ENCODE measurements at regions not wholly inside any gene's neighbourhood (a gene's known extent, or its start where the extent isn't known, plus 50 kb on each side); places are given as distances from the start of the nearest gene placed in this dataset.

DNA sequence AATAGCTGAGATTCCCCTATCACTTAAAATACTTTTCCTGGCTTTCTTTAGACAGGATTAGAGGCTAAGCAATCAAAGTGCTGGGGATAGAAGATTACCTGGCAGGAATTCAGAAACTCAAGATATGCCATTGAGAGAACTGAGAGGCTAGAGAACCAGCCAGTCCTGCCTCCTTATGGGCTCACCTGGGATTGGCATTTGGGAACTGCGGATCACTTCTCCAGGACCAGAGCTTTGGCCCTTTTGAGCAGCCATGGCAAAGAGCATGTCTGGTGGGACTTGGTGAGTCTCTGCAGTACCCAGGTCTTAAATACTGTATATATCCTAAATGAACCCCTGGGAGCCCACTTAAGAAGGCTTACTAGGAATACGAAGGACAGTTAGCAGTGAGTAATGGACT, 399.1 kb downstream of the BTBD3 start:
- ChIA-PET CTCF (no interaction called here), POLR2A (no interaction called here)
- intact Hi-C loops (cut with micrococcal nuclease): no loop called here
- Histone ChIP-seq H3K4me1 (ENCODE audit: control insufficient read depth in 2 of 2, insufficient read depth in 2 of 2, low read length in 2 of 2) (no peaks in the 10 kb centered on the region), H3K36me3 (ENCODE audit: control insufficient read depth in 2 of 3, insufficient read depth in 3 of 3, low read length in 3 of 3) (no peaks in the 10 kb centered on the region), H3K27me3 (ENCODE audit: control insufficient read depth in 2 of 2, insufficient read depth in 2 of 2, low read length in 2 of 2) (no peaks in the 10 kb centered on the region), H3K9me3 (ENCODE audit: control insufficient read depth in 2 of 3, low read length in 3 of 3) (no peaks in the 10 kb centered on the region), H3K4me3 (ENCODE audit: low read length) (no peak overlapping the region), H3K27ac (ENCODE audit: low read depth, low read length) (no peak overlapping the region)
- Mint-ChIP-seq H3K4me1 (no peaks in the 10 kb centered on the region), H3K27me3 (no peaks in the 10 kb centered on the region), H3K9me3 (peaks cover 0 to 14% (median 3%) of the 10 kb centered on the region in 11 donors), H3K27ac (no peak overlapping the region), H3K36me3 (no peaks in the 10 kb centered on the region), H3K4me3 (no peak overlapping the region)
- ATAC-seq (no peak), DNase-seq (no peak)

GRCh38 chr20:12317433-12317832, 399.7 kb downstream of the BTBD3 start:
- H3K4me1 ChIP-seq (ENCODE audit: control insufficient read depth in 2 of 2, insufficient read depth in 2 of 2, low read length in 2 of 2): no peaks in the 10 kb centered on the region
- Mint-ChIP-seq H3K4me1 (no peaks in the 10 kb centered on the region), H3K27me3 (no peaks in the 10 kb centered on the region), H3K36me3 (no peaks in the 10 kb centered on the region), H3K4me3 (no peak overlapping the region), H3K9me3 (peaks cover 0 to 14% (median 3%) of the 10 kb centered on the region in 11 donors), H3K27ac (no peak overlapping the region)
- no peaks in the 10 kb centered on the region for H3K9me3 ChIP-seq (ENCODE audit: control insufficient read depth in 2 of 3, low read length in 3 of 3)
- H3K27ac ChIP-seq (ENCODE audit: low read depth, low read length): no peak overlapping the region
- POLR2A ChIA-PET: no interaction called here
- H3K36me3 ChIP-seq (ENCODE audit: control insufficient read depth in 2 of 3, insufficient read depth in 3 of 3, low read length in 3 of 3): no peaks in the 10 kb centered on the region
- intact Hi-C loops (cut with micrococcal nuclease): no loop called here
- no peak for ATAC-seq
- DNase-seq: no peak
- no peaks in the 10 kb centered on the region for H3K27me3 ChIP-seq (ENCODE audit: control insufficient read depth in 2 of 2, insufficient read depth in 2 of 2, low read length in 2 of 2)
- CTCF ChIA-PET: no interaction called here
- no peak overlapping the region for H3K4me3 ChIP-seq (ENCODE audit: low read length)

GRCh38 chr20:12318043-12318442, 400.4 kb downstream of the BTBD3 start:
- no peaks in the 10 kb centered on the region for H3K27me3 Mint-ChIP-seq
- no peaks in the 10 kb centered on the region for H3K27me3 ChIP-seq (ENCODE audit: control insufficient read depth in 2 of 2, insufficient read depth in 2 of 2, low read length in 2 of 2)
- no peaks in the 10 kb centered on the region for H3K36me3 Mint-ChIP-seq
- intact Hi-C loops (cut with micrococcal nuclease): no loop called here
- no peak overlapping the region for H3K4me3 Mint-ChIP-seq
- CTCF ChIA-PET: no interaction called here
- H3K4me1 Mint-ChIP-seq: no peaks in the 10 kb centered on the region
- no peak overlapping the region for H3K4me3 ChIP-seq (ENCODE audit: low read length)
- H3K4me1 ChIP-seq (ENCODE audit: control insufficient read depth in 2 of 2, insufficient read depth in 2 of 2, low read length in 2 of 2): no peaks in the 10 kb centered on the region
- peaks cover 0 to 14% (median 3%) of the 10 kb centered on the region in 11 donors for H3K9me3 Mint-ChIP-seq
- H3K36me3 ChIP-seq (ENCODE audit: control insufficient read depth in 2 of 3, insufficient read depth in 3 of 3, low read length in 3 of 3): no peaks in the 10 kb centered on the region
- no peak overlapping the region for H3K27ac Mint-ChIP-seq
- no peaks in the 10 kb centered on the region for H3K9me3 ChIP-seq (ENCODE audit: control insufficient read depth in 2 of 3, low read length in 3 of 3)
- no peak for ATAC-seq
- H3K27ac ChIP-seq (ENCODE audit: low read depth, low read length): no peak overlapping the region
- no peak for DNase-seq
- POLR2A ChIA-PET: no interaction called here

GRCh38 chr20:12321736-12322135, 404.0 kb downstream of the BTBD3 start:
- ATAC-seq (no peak), DNase-seq (no peak)
- Histone ChIP-seq H3K4me3 (ENCODE audit: low read length) (no peak overlapping the region), H3K4me1 (ENCODE audit: control insufficient read depth in 2 of 2, insufficient read depth in 2 of 2, low read length in 2 of 2) (no peaks in the 10 kb centered on the region), H3K27ac (ENCODE audit: low read depth, low read length) (no peak overlapping the region), H3K36me3 (ENCODE audit: control insufficient read depth in 2 of 3, insufficient read depth in 3 of 3, low read length in 3 of 3) (no peaks in the 10 kb centered on the region), H3K9me3 (ENCODE audit: control insufficient read depth in 2 of 3, low read length in 3 of 3) (no peaks in the 10 kb centered on the region), H3K27me3 (ENCODE audit: control insufficient read depth in 2 of 2, insufficient read depth in 2 of 2, low read length in 2 of 2) (no peaks in the 10 kb centered on the region)
- Mint-ChIP-seq H3K27me3 (no peaks in the 10 kb centered on the region), H3K4me1 (no peaks in the 10 kb centered on the region), H3K9me3 (peaks cover 0 to 14% (median 4%) of the 10 kb centered on the region in 11 donors), H3K27ac (no peak overlapping the region), H3K36me3 (no peaks in the 10 kb centered on the region), H3K4me3 (no peak overlapping the region)
- ChIA-PET POLR2A (no interaction called here), CTCF (interaction anchor here (0.6 kb wide), 1 partner anchor 643 kb away, joined by 3 read pairs; no protein-coding TSS in a partner anchor)
- intact Hi-C loops (cut with micrococcal nuclease): no loop called here

- intact Hi-C loops (cut with micrococcal nuclease): no loop called here
- ATAC-seq: no peak
- H3K4me3 ChIP-seq (ENCODE audit: low read length): no peak overlapping the region
- no peak overlapping the region for H3K27ac ChIP-seq (ENCODE audit: low read depth, low read length)
- H3K27me3 Mint-ChIP-seq: no peaks in the 10 kb centered on the region
- ChIA-PET POLR2A (no interaction called here), CTCF (no interaction called here)
- no peaks in the 10 kb centered on the region for H3K36me3 Mint-ChIP-seq
- no peak overlapping the region for H3K4me3 Mint-ChIP-seq
- H3K27ac Mint-ChIP-seq: no peak overlapping the region
- H3K9me3 ChIP-seq (ENCODE audit: control insufficient read depth in 2 of 3, low read length in 3 of 3): no peaks in the 10 kb centered on the region
- H3K4me1 ChIP-seq (ENCODE audit: control insufficient read depth in 2 of 2, insufficient read depth in 2 of 2, low read length in 2 of 2): no peaks in the 10 kb centered on the region
- H3K4me1 Mint-ChIP-seq: no peaks in the 10 kb centered on the region
- no peak for DNase-seq
- H3K36me3 ChIP-seq (ENCODE audit: control insufficient read depth in 2 of 3, insufficient read depth in 3 of 3, low read length in 3 of 3): no peaks in the 10 kb centered on the region
- peaks cover 0 to 20% (median 8%) of the 10 kb centered on the region in 11 donors for H3K9me3 Mint-ChIP-seq
- no peaks in the 10 kb centered on the region for H3K27me3 ChIP-seq (ENCODE audit: control insufficient read depth in 2 of 2, insufficient read depth in 2 of 2, low read length in 2 of 2)
These were observed 409.5 kb downstream of the BTBD3 start for GRCh38 chr20:12327205-12327604.

DNA sequence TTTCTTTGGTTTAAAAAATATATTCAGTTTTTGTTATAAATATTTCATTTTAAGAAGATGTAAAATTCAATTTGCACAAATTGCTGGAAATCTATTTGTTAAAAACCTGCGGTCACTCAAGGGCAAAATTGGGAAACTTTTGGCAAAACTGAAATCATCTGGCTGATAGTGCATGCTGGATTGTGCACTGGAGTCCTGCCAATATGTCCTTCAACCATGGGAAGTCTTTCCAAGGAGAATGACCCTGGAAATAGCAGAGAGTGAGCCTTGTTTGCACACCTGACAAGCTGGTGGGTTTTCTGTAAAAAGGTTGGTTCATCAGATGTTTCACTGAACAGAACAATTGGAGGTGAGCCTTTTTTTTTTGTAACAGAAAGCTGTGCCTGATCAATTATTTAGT, 413.5 kb downstream of the BTBD3 start:
- H3K27ac Mint-ChIP-seq: no peak overlapping the region
- no peak for ATAC-seq
- Histone ChIP-seq H3K4me1 (ENCODE audit: control insufficient read depth in 2 of 2, insufficient read depth in 2 of 2, low read length in 2 of 2) (no peaks in the 10 kb centered on the region), H3K9me3 (ENCODE audit: control insufficient read depth in 2 of 3, low read length in 3 of 3) (no peaks in the 10 kb centered on the region), H3K36me3 (ENCODE audit: control insufficient read depth in 2 of 3, insufficient read depth in 3 of 3, low read length in 3 of 3) (no peaks in the 10 kb centered on the region), H3K27me3 (ENCODE audit: control insufficient read depth in 2 of 2, insufficient read depth in 2 of 2, low read length in 2 of 2) (no peaks in the 10 kb centered on the region), H3K27ac (ENCODE audit: low read depth, low read length) (no peak overlapping the region), H3K4me3 (ENCODE audit: low read length) (no peak overlapping the region)
- ChIA-PET CTCF (no interaction called here), POLR2A (no interaction called here)
- no peak for DNase-seq
- peaks cover 0 to 28% (median 8%) of the 10 kb centered on the region in 11 donors for H3K9me3 Mint-ChIP-seq
- no peak overlapping the region for H3K4me3 Mint-ChIP-seq
- H3K4me1 Mint-ChIP-seq: no peaks in the 10 kb centered on the region
- no peaks in the 10 kb centered on the region for H3K36me3 Mint-ChIP-seq
- no peaks in the 10 kb centered on the region for H3K27me3 Mint-ChIP-seq
- intact Hi-C loops (cut with micrococcal nuclease): no loop called here

GRCh38 chr20:12337601-12338000, 419.9 kb downstream of the BTBD3 start:
- intact Hi-C loops (cut with micrococcal nuclease): no loop called here
- ATAC-seq: no peak
- Mint-ChIP-seq H3K27me3 (no peaks in the 10 kb centered on the region), H3K4me1 (peaks cover 0 to 2% (median 0%) of the 10 kb centered on the region in 7 donors), H3K36me3 (peaks cover 0 to 5% (median 0%) of the 10 kb centered on the region in 5 donors), H3K4me3 (no peak overlapping the region), H3K9me3 (peaks cover 2 to 25% (median 10%) of the 10 kb centered on the region in 11 donors), H3K27ac (no peak overlapping the region)
- no peaks in the 10 kb centered on the region for H3K9me3 ChIP-seq (ENCODE audit: control insufficient read depth in 2 of 3, low read length in 3 of 3)
- no peak overlapping the region for H3K4me3 ChIP-seq (ENCODE audit: low read length)
- CTCF ChIA-PET: no interaction called here
- no peak for DNase-seq
- no peaks in the 10 kb centered on the region for H3K27me3 ChIP-seq (ENCODE audit: control insufficient read depth in 2 of 2, insufficient read depth in 2 of 2, low read length in 2 of 2)
- no peaks in the 10 kb centered on the region for H3K36me3 ChIP-seq (ENCODE audit: control insufficient read depth in 2 of 3, insufficient read depth in 3 of 3, low read length in 3 of 3)
- no peaks in the 10 kb centered on the region for H3K4me1 ChIP-seq (ENCODE audit: control insufficient read depth in 2 of 2, insufficient read depth in 2 of 2, low read length in 2 of 2)
- no peak overlapping the region for H3K27ac ChIP-seq (ENCODE audit: low read depth, low read length)
- POLR2A ChIA-PET: no interaction called here

Measured in naive thymus-derived CD4-positive, alpha-beta T cell (primary cell).